Heart right ventricle (tissue), 16 donors: ENCODE measurements at regions not wholly inside any gene's neighbourhood (a gene's known extent, or its start where the extent isn't known, plus 50 kb on each side); places are given as distances from the start of the nearest gene placed in this dataset.

Source experiments
- ATAC-seq, 8 donors: fragments of 200-7000 bp; cut with Tn5 transposase; one replicate each; pipeline ENCODE4 v1.9.1; 2020; ENCODE audit warnings: mild to moderate bottlenecking in 8 of 8, moderate library complexity in 8 of 8, moderate number of reproducible peaks in 1 of 8
- DNase-seq, 2 donors: peaks; one replicate each; pipeline ENCODE4 v3.0.0-alpha.2; 2020
- H3K27ac ChIP-seq, 10 donors: fragments of 200-600 bp; sonication (generic) in 2 of 10; one replicate each; pipeline versions ENCODE4 v1.5.0 to v1.8.0; 2020 to 2022; ENCODE audit warnings: mild to moderate bottlenecking in 3 of 10
- H3K27me3 ChIP-seq, 7 donors: fragments of 200-600 bp; one replicate each; pipeline ENCODE4 v1.8.0; 2021 to 2022; ENCODE audit warnings: mild to moderate bottlenecking in 2 of 7
- H3K36me3 ChIP-seq, 9 donors: fragments of 200-600 bp; sonication (generic) in 1 of 9; one replicate each; pipeline versions ENCODE4 v1.5.0 to v1.8.0; 2020 to 2022; ENCODE audit warnings: mild to moderate bottlenecking in 2 of 9
- H3K4me1 ChIP-seq, 9 donors: fragments of 200-600 bp; sonication (generic) in 1 of 9; one replicate each; pipeline versions ENCODE4 v1.5.0 to v1.8.0; 2020 to 2022; ENCODE audit warnings: mild to moderate bottlenecking in 4 of 9
- H3K4me3 ChIP-seq, 10 donors: fragments of 200-600 bp; sonication (generic) in 2 of 10; one replicate each; pipeline versions ENCODE4 v1.5.0 to v1.8.0; 2020 to 2022; ENCODE audit warnings: mild to moderate bottlenecking in 7 of 10, moderate library complexity in 2 of 10
- H3K9me3 ChIP-seq, 11 donors: fragments of 200-600 bp in 10 of 11; sonication (generic) in 2 of 11; one replicate each; pipeline versions ENCODE4 v1.5.0 to v1.8.0; 2013 to 2022; ENCODE audit warnings: mild to moderate bottlenecking in 2 of 11, control low read depth in 1 of 11, moderate library complexity in 1 of 11
- WGBS, 2 donors: extraction: QIAGEN DNeasy Blood & Tissue Kit; methylation state at CpG; one replicate each; pipeline ENCODE4 v1.1.7; 2013; ENCODE audit warnings: inconsistent platforms in 1 of 2; 5-methylcytosine and 5-hydroxymethylcytosine counted together
- intact Hi-C, 10 donors: fragments of 100-400 bp; cut with DNase I; formaldehyde crosslinking; loops; one replicate each; pipeline versions ENCODE4 v1.11.1 to v1.14.2; 2022
- TF ChIP-seq, protein P1 (sequence below), 9 donors: fragments of 200-600 bp; sonication (generic) in 2 of 9; IDR thresholded peaks; one replicate each; pipeline versions ENCODE4 v1.5.0 to v1.8.0; 2021 to 2022; ENCODE audit warnings: antibody characterized with exemption in 9 of 9, mild to moderate bottlenecking in 5 of 9, moderate library complexity in 1 of 9
- donor health status: Arrhythmogenic right ventricular cardiomyopathy.
- donor health status: ischemic (EF 13 %, LVEDD 7.1; RV severe dilation, severe dysfunction).
- donor health status: healthy with polysubstance abuse.
- donor health status: DM: no; HTN: yes; CAD: no.
- donor health status: DM: no; HTN: no; CAD: no.
- donor health status: ischemic (EF 25% LVEDD 6.9; RV normal size, moderate dysfunction).
- donor health status: ischemic (EF 25% LVEDD 5.7; RV mildly dilated, moderate dysfunction).
- donor health status: healthy.
- donor health status: DM: yes; HTN: yes; CAD: no.
- donor health status: Ischemic cardiomyopathy.
- donor health status: ischemic (EF 35%, LVEDD 5.7; RV mildly dilated, moderate dysfunction).
- donor health status: nonischemic (EF 11% LVEDD 7.7; RV severe dilation, severe dysfunction).
- donor health status: DM: yes; HTN: yes; CAD: no.
- donor health status: PGD.
- donor health status: ischemic (EF 29% LVEDD 5.4; RV normal size, mild dysfunction).
- donor health status: nonischemic (EF 23%, LVEDD 6.1; RV moderate dilation, normal function).

DNA sequence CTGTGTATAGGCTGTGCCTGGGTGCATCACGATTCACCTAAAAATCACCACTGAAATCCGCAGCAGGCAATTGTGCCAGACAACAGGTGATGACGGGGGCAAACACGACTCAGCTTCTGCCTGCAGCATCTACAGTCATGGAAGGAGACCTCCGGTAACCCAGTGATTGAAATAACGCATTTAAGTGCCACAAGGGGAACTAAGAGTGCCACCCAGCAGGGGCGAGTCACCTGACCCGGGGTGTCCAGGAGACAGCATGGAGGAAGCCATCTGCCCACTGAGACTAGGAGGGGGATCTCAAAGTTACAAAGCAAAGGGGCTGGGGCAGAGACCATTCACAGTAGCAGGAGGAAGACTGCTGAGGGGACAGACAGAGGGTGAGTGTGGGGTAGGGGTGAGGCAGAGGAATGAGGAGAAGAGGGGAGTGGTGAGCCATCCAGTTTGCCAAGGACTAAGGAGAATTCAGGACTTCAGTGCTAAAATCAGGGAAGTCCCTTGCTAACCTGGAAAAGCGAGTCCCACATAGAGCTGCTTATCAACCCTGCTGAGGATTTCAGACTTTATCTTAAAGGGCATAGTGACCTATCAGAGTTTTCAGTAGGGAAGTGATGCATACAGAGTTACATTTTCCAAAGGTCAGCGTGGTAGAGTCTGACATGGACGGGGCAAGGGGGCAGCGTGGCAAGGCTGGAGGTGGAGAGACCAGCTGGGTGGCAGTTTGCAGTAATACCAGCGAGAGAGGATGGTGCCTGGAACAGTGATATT is 256.7 kb upstream of the HES1 start:
- peak in 1 of 8 donors; percentile 8 for ATAC-seq
- H3K4me1 ChIP-seq, result peaks cover 0 to 4% (median 0%) of the 10 kb centered on the region in 9 donors
- no peak overlapping the region for H3K4me3 ChIP-seq
- H3K27me3 ChIP-seq, result peaks cover 0 to 14% (median 0%) of the 10 kb centered on the region in 7 donors
- no peak overlapping the region for H3K27ac ChIP-seq
- TF ChIP-seq, protein P1, sequence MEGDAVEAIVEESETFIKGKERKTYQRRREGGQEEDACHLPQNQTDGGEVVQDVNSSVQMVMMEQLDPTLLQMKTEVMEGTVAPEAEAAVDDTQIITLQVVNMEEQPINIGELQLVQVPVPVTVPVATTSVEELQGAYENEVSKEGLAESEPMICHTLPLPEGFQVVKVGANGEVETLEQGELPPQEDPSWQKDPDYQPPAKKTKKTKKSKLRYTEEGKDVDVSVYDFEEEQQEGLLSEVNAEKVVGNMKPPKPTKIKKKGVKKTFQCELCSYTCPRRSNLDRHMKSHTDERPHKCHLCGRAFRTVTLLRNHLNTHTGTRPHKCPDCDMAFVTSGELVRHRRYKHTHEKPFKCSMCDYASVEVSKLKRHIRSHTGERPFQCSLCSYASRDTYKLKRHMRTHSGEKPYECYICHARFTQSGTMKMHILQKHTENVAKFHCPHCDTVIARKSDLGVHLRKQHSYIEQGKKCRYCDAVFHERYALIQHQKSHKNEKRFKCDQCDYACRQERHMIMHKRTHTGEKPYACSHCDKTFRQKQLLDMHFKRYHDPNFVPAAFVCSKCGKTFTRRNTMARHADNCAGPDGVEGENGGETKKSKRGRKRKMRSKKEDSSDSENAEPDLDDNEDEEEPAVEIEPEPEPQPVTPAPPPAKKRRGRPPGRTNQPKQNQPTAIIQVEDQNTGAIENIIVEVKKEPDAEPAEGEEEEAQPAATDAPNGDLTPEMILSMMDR (IDR thresholded peaks at IDR 0.05), result no peak
- 82 to 86% methylated on average over 13 of the region's 13 CpGs for WGBS, 2 donors
- DNase-seq, result no peak
- no peaks in the 10 kb centered on the region for H3K9me3 ChIP-seq
- intact Hi-C loops, result loop anchor here in 2 of 10 donors (10.0 kb wide), 2 partner anchors 54 to 176 kb away; no protein-coding TSS in a partner anchor
- no peaks in the 10 kb centered on the region for H3K36me3 ChIP-seq

DNA sequence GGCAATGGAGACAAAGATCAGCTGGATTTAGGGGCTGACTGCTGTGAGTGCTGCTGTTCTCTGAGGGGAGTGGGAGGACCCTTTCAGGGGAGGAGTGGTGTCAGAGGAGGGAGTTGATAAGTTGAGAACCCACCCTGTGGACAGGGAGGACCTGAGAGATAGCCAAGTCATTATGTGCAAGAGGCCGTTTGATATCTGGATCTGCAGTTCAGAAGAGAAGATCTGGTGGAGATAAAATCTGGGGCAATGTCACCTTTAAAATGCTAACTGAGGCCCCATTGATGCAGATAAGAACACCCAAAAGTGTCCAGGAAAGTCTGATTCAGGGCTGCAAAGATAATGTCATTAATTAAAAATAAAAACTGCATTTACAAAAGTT is 256.1 kb upstream of the HES1 start:
- no peak overlapping the region for H3K4me3 ChIP-seq
- DNase-seq (no peak), ATAC-seq (no peak)
- peaks cover 0 to 4% (median 0%) of the 10 kb centered on the region in 9 donors for H3K4me1 ChIP-seq
- no peak overlapping the region for H3K27ac ChIP-seq
- H3K27me3 ChIP-seq, result peaks cover 0 to 14% (median 0%) of the 10 kb centered on the region in 7 donors
- 84 to 86% methylated on average over 1 of the region's 1 CpG for WGBS, 2 donors
- no peaks in the 10 kb centered on the region for H3K9me3 ChIP-seq
- H3K36me3 ChIP-seq, result no peaks in the 10 kb centered on the region
- intact Hi-C loops, result loop anchor here in 2 of 10 donors (10.0 kb wide), 2 partner anchors 55 to 175 kb away; no protein-coding TSS in a partner anchor
- TF ChIP-seq, protein P1 (IDR thresholded peaks at IDR 0.05), result no peak

DNA sequence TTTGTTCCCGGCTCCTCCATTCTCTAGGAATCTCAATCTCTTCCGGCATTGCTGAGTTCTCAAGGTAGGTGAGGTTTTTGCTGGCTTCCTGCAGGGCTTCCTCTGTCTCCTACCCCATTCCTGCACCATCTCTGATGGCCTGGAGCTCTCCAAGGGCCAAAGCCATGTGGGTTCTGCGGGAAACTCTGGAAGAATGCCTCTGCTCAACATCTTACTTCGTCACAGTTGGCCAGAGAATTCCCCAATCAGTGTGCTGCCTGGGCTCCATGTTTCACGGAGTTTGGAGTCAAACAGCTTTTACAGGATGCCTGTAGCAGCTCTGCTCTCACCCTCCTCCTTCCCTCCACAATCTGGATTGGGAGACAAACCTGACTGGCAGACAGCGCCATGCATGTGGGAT is 253.9 kb upstream of the HES1 start:
- Histone ChIP-seq H3K27me3 (peaks cover 0 to 11% (median 0%) of the 10 kb centered on the region in 7 donors), H3K4me1 (no peaks in the 10 kb centered on the region), H3K4me3 (no peak overlapping the region), H3K36me3 (no peaks in the 10 kb centered on the region), H3K9me3 (peaks cover 0 to 13% (median 0%) of the 10 kb centered on the region in 11 donors), H3K27ac (no peak overlapping the region)
- ATAC-seq (no peak), DNase-seq (no peak)
- TF ChIP-seq, protein P1 (IDR thresholded peaks at IDR 0.05), result no peak
- intact Hi-C loops, result no loop called here
- WGBS, 2 donors, result 94 to 97% methylated on average over 6 of the region's 6 CpGs

DNA sequence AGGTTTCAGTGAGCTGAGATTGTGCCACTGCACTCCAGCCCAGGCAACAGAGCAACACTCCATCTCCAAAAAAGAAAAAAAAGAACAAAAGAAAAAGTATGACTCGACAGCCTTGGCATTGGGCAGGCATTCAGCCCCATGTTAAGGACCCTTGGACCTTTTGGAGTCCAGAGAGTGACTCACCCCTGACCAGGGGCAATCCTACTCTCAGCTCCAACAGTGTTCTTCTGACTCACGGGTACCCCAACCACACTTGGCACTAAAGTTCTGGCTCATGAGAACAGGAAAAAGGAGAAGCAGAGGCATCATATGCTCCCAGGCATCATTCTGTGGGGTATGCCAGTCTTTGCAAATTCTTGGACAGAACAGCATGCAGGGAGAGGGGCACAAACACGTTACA is 252.4 kb upstream of the HES1 start:
- WGBS, 2 donors, result 90 to 97% methylated on average over 3 of the region's 3 CpGs
- H3K27ac ChIP-seq, result no peak overlapping the region
- DNase-seq (no peak), ATAC-seq (no peak)
- H3K4me3 ChIP-seq, result no peak overlapping the region
- H3K9me3 ChIP-seq, result peaks cover 0 to 13% (median 0%) of the 10 kb centered on the region in 11 donors
- H3K27me3 ChIP-seq, result peaks cover 0 to 3% (median 0%) of the 10 kb centered on the region in 7 donors
- H3K36me3 ChIP-seq, result no peaks in the 10 kb centered on the region
- TF ChIP-seq, protein P1 (IDR thresholded peaks at IDR 0.05), result no peak
- intact Hi-C loops, result no loop called here
- H3K4me1 ChIP-seq, result no peaks in the 10 kb centered on the region
